ENCODE measurements at regions not wholly inside any gene's neighbourhood (a gene's known extent, or its start where the extent isn't known, plus 50 kb on each side); places are given as distances from the start of the nearest gene placed in this dataset.

GRCh38 chr2:156666130-156666785 lies 230.1 kb downstream of the GPD2 start:
- BruUV-seq (replicated peaks): no TSS peak
- TF ChIP-seq CTCF (IDR thresholded peaks at IDR 0.05; ENCODE audit: unreplicated experiment): no peak
- intact Hi-C loops (cut with micrococcal nuclease; ENCODE audit: unreplicated experiment): no loop called here
- DNase-seq: no peak
- CTCF ChIA-PET: no interaction called here
- Mint-ChIP-seq H3K4me1 (ENCODE audit: low read depth, unreplicated experiment) (no peaks in the 10 kb centered on the region), H3K27ac (ENCODE audit: unreplicated experiment) (no peak overlapping the region), H3K27me3 (ENCODE audit: unreplicated experiment) (no peaks in the 10 kb centered on the region), H3K4me3 (ENCODE audit: low read depth, unreplicated experiment) (no peak overlapping the region), H3K9me3 (ENCODE audit: low read depth, unreplicated experiment) (peaks cover 3% of the 10 kb centered on the region), H3K36me3 (ENCODE audit: insufficient read depth, unreplicated experiment) (no peaks in the 10 kb centered on the region)

GRCh38 chr2:156670104-156670503 lies 233.9 kb downstream of the GPD2 start:
- no peak for DNase-seq
- H3K9me3 Mint-ChIP-seq (ENCODE audit: low read depth, unreplicated experiment): peaks cover 3% of the 10 kb centered on the region
- BruUV-seq (replicated peaks): no TSS peak
- H3K36me3 Mint-ChIP-seq (ENCODE audit: insufficient read depth, unreplicated experiment): no peaks in the 10 kb centered on the region
- no peak overlapping the region for H3K4me3 Mint-ChIP-seq (ENCODE audit: low read depth, unreplicated experiment)
- H3K27me3 Mint-ChIP-seq (ENCODE audit: unreplicated experiment): no peaks in the 10 kb centered on the region
- no peak for TF ChIP-seq CTCF (IDR thresholded peaks at IDR 0.05; ENCODE audit: unreplicated experiment)
- intact Hi-C loops (cut with micrococcal nuclease; ENCODE audit: unreplicated experiment): no loop called here
- CTCF ChIA-PET: no interaction called here
- no peak overlapping the region for H3K27ac Mint-ChIP-seq (ENCODE audit: unreplicated experiment)
- peaks cover 15% of the 10 kb centered on the region for H3K4me1 Mint-ChIP-seq (ENCODE audit: low read depth, unreplicated experiment)

- CTCF ChIA-PET: no interaction called here
- no peak for DNase-seq
- Mint-ChIP-seq H3K9me3 (ENCODE audit: low read depth, unreplicated experiment) (peaks cover 3% of the 10 kb centered on the region), H3K27ac (ENCODE audit: unreplicated experiment) (no peak overlapping the region), H3K36me3 (ENCODE audit: insufficient read depth, unreplicated experiment) (no peaks in the 10 kb centered on the region), H3K4me1 (ENCODE audit: low read depth, unreplicated experiment) (peaks cover 15% of the 10 kb centered on the region), H3K4me3 (ENCODE audit: low read depth, unreplicated experiment) (no peak overlapping the region), H3K27me3 (ENCODE audit: unreplicated experiment) (no peaks in the 10 kb centered on the region)
- no peak for TF ChIP-seq CTCF (IDR thresholded peaks at IDR 0.05; ENCODE audit: unreplicated experiment)
- BruUV-seq (replicated peaks): no TSS peak
- intact Hi-C loops (cut with micrococcal nuclease; ENCODE audit: unreplicated experiment): no loop called here
Measured at GRCh38 chr2:156671706-156672361, 235.7 kb downstream of the GPD2 start.

- CTCF ChIA-PET: no interaction called here
- Mint-ChIP-seq H3K27me3 (ENCODE audit: unreplicated experiment) (no peaks in the 10 kb centered on the region), H3K27ac (ENCODE audit: unreplicated experiment) (peak overlapping the region; percentile 35), H3K4me3 (ENCODE audit: low read depth, unreplicated experiment) (no peak overlapping the region), H3K9me3 (ENCODE audit: low read depth, unreplicated experiment) (peaks cover 3% of the 10 kb centered on the region), H3K36me3 (ENCODE audit: insufficient read depth, unreplicated experiment) (no peaks in the 10 kb centered on the region), H3K4me1 (ENCODE audit: low read depth, unreplicated experiment) (peaks cover 15% of the 10 kb centered on the region)
- no TSS peak for BruUV-seq (replicated peaks)
- no peak for TF ChIP-seq CTCF (IDR thresholded peaks at IDR 0.05; ENCODE audit: unreplicated experiment)
- intact Hi-C loops (cut with micrococcal nuclease; ENCODE audit: unreplicated experiment): no loop called here
- DNase-seq: no peak
Measured at GRCh38 chr2:156672556-156673332, 236.6 kb downstream of the GPD2 start.
